ENCODE measurements at regions not wholly inside any gene's neighbourhood (a gene's known extent, or its start where the extent isn't known, plus 50 kb on each side); places are given as distances from the start of the nearest gene placed in this dataset.

- no peak for TF ChIP-seq POLR2AphosphoS5 (IDR thresholded peaks at IDR 0.05; ENCODE audit: low read depth, low read length)
- no peak for TF ChIP-seq POLR2A (IDR thresholded peaks at IDR 0.05; ENCODE audit: low read depth, low read length)
- no peak for TF ChIP-seq TAF1 (IDR thresholded peaks at IDR 0.05; ENCODE audit: low read depth, low read length)
- no peak for TF ChIP-seq PAX5 (IDR thresholded peaks at IDR 0.05; ENCODE audit: insufficient read depth, low read length, severe bottlenecking)
- TF ChIP-seq POU2F2 (IDR thresholded peaks at IDR 0.05; ENCODE audit: low read depth, low read length), result no peak
- TF ChIP-seq SPI1 (IDR thresholded peaks at IDR 0.05; ENCODE audit: low read depth, low read length), result no peak
- no peak for DNase-seq (ENCODE audit: insufficient read length, low spot score)
- no peak for FAIRE-seq
Measured at GRCh38 chr11:107118025-107118720, 99.9 kb upstream of the GUCY1A2 start.

- TF ChIP-seq SPI1 (IDR thresholded peaks at IDR 0.05; ENCODE audit: low read depth, low read length) (no peak), POLR2AphosphoS5 (IDR thresholded peaks at IDR 0.05; ENCODE audit: low read depth, low read length) (no peak), POU2F2 (IDR thresholded peaks at IDR 0.05; ENCODE audit: low read depth, low read length) (no peak), TAF1 (IDR thresholded peaks at IDR 0.05; ENCODE audit: low read depth, low read length) (no peak), PAX5 (IDR thresholded peaks at IDR 0.05; ENCODE audit: insufficient read depth, low read length, severe bottlenecking) (no peak), POLR2A (IDR thresholded peaks at IDR 0.05; ENCODE audit: low read depth, low read length) (no peak)
- DNase-seq (ENCODE audit: insufficient read length, low spot score), result no peak
- FAIRE-seq, result no peak
Measured at GRCh38 chr11:107116358-107116757, 98.1 kb upstream of the GUCY1A2 start.

GRCh38 chr11:107102692-107103477, 84.6 kb upstream of the GUCY1A2 start:
- DNase-seq (ENCODE audit: insufficient read length, low spot score) (no peak), FAIRE-seq (no peak)
- TF ChIP-seq POLR2AphosphoS5 (IDR thresholded peaks at IDR 0.05; ENCODE audit: low read depth, low read length), result no peak
- no peak for TF ChIP-seq PAX5 (IDR thresholded peaks at IDR 0.05; ENCODE audit: insufficient read depth, low read length, severe bottlenecking)
- TF ChIP-seq SPI1 (IDR thresholded peaks at IDR 0.05; ENCODE audit: low read depth, low read length), result no peak
- no peak for TF ChIP-seq TAF1 (IDR thresholded peaks at IDR 0.05; ENCODE audit: low read depth, low read length)

GRCh38 chr11:107092667-107093066, 74.4 kb upstream of the GUCY1A2 start:
- no peak for DNase-seq (ENCODE audit: insufficient read length, low spot score)
- TF ChIP-seq TAF1 (IDR thresholded peaks at IDR 0.05; ENCODE audit: low read depth, low read length) (no peak), PAX5 (IDR thresholded peaks at IDR 0.05; ENCODE audit: insufficient read depth, low read length, severe bottlenecking) (no peak), SPI1 (IDR thresholded peaks at IDR 0.05; ENCODE audit: low read depth, low read length) (no peak), POLR2AphosphoS5 (IDR thresholded peaks at IDR 0.05; ENCODE audit: low read depth, low read length) (no peak), POLR2A (IDR thresholded peaks at IDR 0.05; ENCODE audit: low read depth, low read length) (no peak), POU2F2 (IDR thresholded peaks at IDR 0.05; ENCODE audit: low read depth, low read length) (no peak)
- no peak for FAIRE-seq

GRCh38 chr11:107078375-107078774, 60.1 kb upstream of the GUCY1A2 start:
- TF ChIP-seq POLR2A (IDR thresholded peaks at IDR 0.05; ENCODE audit: low read depth, low read length) (no peak), POLR2AphosphoS5 (IDR thresholded peaks at IDR 0.05; ENCODE audit: low read depth, low read length) (no peak), TAF1 (IDR thresholded peaks at IDR 0.05; ENCODE audit: low read depth, low read length) (no peak), PAX5 (IDR thresholded peaks at IDR 0.05; ENCODE audit: insufficient read depth, low read length, severe bottlenecking) (no peak), SPI1 (IDR thresholded peaks at IDR 0.05; ENCODE audit: low read depth, low read length) (no peak), POU2F2 (IDR thresholded peaks at IDR 0.05; ENCODE audit: low read depth, low read length) (no peak)
- no peak for DNase-seq (ENCODE audit: insufficient read length, low spot score)
- FAIRE-seq, result no peak

- DNase-seq (ENCODE audit: insufficient read length, low spot score), result no peak
- TF ChIP-seq SPI1 (IDR thresholded peaks at IDR 0.05; ENCODE audit: low read depth, low read length), result no peak
- no peak for TF ChIP-seq POU2F2 (IDR thresholded peaks at IDR 0.05; ENCODE audit: low read depth, low read length)
- no peak for TF ChIP-seq TAF1 (IDR thresholded peaks at IDR 0.05; ENCODE audit: low read depth, low read length)
- no peak for TF ChIP-seq POLR2A (IDR thresholded peaks at IDR 0.05; ENCODE audit: low read depth, low read length)
- no peak for TF ChIP-seq PAX5 (IDR thresholded peaks at IDR 0.05; ENCODE audit: insufficient read depth, low read length, severe bottlenecking)
- TF ChIP-seq POLR2AphosphoS5 (IDR thresholded peaks at IDR 0.05; ENCODE audit: low read depth, low read length), result no peak
- FAIRE-seq, result no peak
Measured at GRCh38 chr11:107076832-107077231, 58.6 kb upstream of the GUCY1A2 start.

- TF ChIP-seq SPI1 (IDR thresholded peaks at IDR 0.05; ENCODE audit: low read depth, low read length) (no peak), POLR2A (IDR thresholded peaks at IDR 0.05; ENCODE audit: low read depth, low read length) (no peak), POU2F2 (IDR thresholded peaks at IDR 0.05; ENCODE audit: low read depth, low read length) (no peak)
- FAIRE-seq (no peak), DNase-seq (ENCODE audit: insufficient read length, low spot score) (no peak)
Measured at GRCh38 chr11:107071129-107071528, 52.9 kb upstream of the GUCY1A2 start.
